BJ (cell line): ENCODE measurements at regions not wholly inside any gene's neighbourhood (a gene's known extent, or its start where the extent isn't known, plus 50 kb on each side); places are given as distances from the start of the nearest gene placed in this dataset.

ENCODE experiments used
- CTCF ChIA-PET: fragments of 350-600 bp; formaldehyde crosslinking; extraction: SDS; loops from one replicate; lab custom pipeline; 2021; ENCODE audit warnings: antibody characterized with exemption, inconsistent platforms; lab: Yijun Ruan, JAX
- POLR2A ChIA-PET: fragments of 300-600 bp; sonication (Branson Sonifier 250); formaldehyde crosslinking; extraction: SDS; loops from one replicate; lab custom pipeline; 2021; ENCODE audit warnings: antibody characterized with exemption; lab: Charles Lee
- DNase-seq: peaks from one replicate; pipeline ENCODE4 v3.0.0-alpha.2; 2011; ENCODE audit warnings: low read depth
- H3K27me3 ChIP-seq: 2 replicates; pipeline ENCODE4 v1.6.0; 2011; ENCODE audit warnings: low read length; ENCODE audit not compliant: control insufficient read depth, insufficient read depth
- H3K36me3 ChIP-seq: 2 replicates; pipeline ENCODE4 v1.5.1; 2011; ENCODE audit warnings: low read length; ENCODE audit not compliant: control insufficient read depth, insufficient read depth
- H3K4me3 ChIP-seq: 2 replicates; pipeline ENCODE4 v1.5.1; 2011; ENCODE audit warnings: low read depth, mild to moderate bottlenecking, control low read depth, low read length
- CTCF ChIP-seq: IDR thresholded peaks from 2 replicates; pipeline ENCODE4 v1.5.1; 2011; ENCODE audit warnings: low read depth, mild to moderate bottlenecking, control low read depth, inconsistent platforms, low read length, moderate library complexity; ENCODE audit not compliant: insufficient read depth

GRCh38 chr4:13970349-13970748, 342.8 kb upstream of the BOD1L1 start:
- no peak overlapping the region for H3K4me3 ChIP-seq
- no peak for TF ChIP-seq CTCF
- no peak for DNase-seq
- H3K27me3 ChIP-seq = no peaks in the 10 kb centered on the region
- H3K36me3 ChIP-seq = no peaks in the 10 kb centered on the region
- ChIA-PET CTCF (no interaction called here), POLR2A (no interaction called here)

- Histone ChIP-seq H3K4me3 (no peak overlapping the region), H3K36me3 (no peaks in the 10 kb centered on the region), H3K27me3 (no peaks in the 10 kb centered on the region)
- TF ChIP-seq CTCF = no peak
- CTCF ChIA-PET = no interaction called here
- no peak for DNase-seq
- POLR2A ChIA-PET = no interaction called here
These were observed 350.2 kb upstream of the BOD1L1 start for GRCh38 chr4:13977746-13978145.

GRCh38 chr4:13980317-13981310, 353.1 kb upstream of the BOD1L1 start:
- peak; percentile 83 for DNase-seq
- ChIA-PET POLR2A (interaction anchor here (0.6 kb wide), 1 partner anchor 77 kb away, joined by 3 read pairs; no protein-coding TSS in a partner anchor), CTCF (interaction anchor here (0.6 kb wide), 1 partner anchor 61 kb away, joined by 3 read pairs; no protein-coding TSS in a partner anchor)

GRCh38 chr4:13981499-13981898, 354.0 kb upstream of the BOD1L1 start:
- no peak overlapping the region for H3K4me3 ChIP-seq
- POLR2A ChIA-PET = interaction anchor here (0.6 kb wide), 1 partner anchor 76 kb away, joined by 3 read pairs; no protein-coding TSS in a partner anchor
- CTCF ChIA-PET = no interaction called here

More at GRCh38 chr4:13980317-13981310, 353.1 kb upstream of the BOD1L1 start:
- no peak for TF ChIP-seq CTCF
- no peak overlapping the region for H3K4me3 ChIP-seq
- no peaks in the 10 kb centered on the region for H3K36me3 ChIP-seq
- H3K27me3 ChIP-seq = no peaks in the 10 kb centered on the region

More at GRCh38 chr4:13981499-13981898, 354.0 kb upstream of the BOD1L1 start:
- DNase-seq = no peak
- no peak for TF ChIP-seq CTCF
- Histone ChIP-seq H3K36me3 (no peaks in the 10 kb centered on the region), H3K27me3 (no peaks in the 10 kb centered on the region)
